ENCODE measurements at regions not wholly inside any gene's neighbourhood (a gene's known extent, or its start where the extent isn't known, plus 50 kb on each side); places are given as distances from the start of the nearest gene placed in this dataset.

DNA sequence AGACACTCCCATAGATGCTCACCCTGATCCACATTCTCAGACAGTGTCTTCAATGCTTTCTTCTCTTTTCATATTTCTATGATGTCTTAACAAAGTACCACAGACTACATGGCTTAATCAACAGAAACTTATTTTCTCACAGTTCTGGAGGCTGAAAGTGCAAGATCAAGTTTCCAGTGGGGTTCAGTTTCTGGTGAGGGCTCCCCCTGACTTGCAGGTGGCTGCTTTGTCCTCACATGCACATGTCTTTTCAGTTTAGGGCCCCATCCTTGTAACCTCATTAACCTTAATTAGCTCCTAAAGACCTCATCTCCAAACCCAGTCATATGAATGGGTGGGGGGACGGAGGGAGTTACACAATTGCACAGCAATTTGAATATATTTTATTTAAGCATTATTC is 335.8 kb downstream of the AASDHPPT start:
- DNase-seq = no peak

DNA sequence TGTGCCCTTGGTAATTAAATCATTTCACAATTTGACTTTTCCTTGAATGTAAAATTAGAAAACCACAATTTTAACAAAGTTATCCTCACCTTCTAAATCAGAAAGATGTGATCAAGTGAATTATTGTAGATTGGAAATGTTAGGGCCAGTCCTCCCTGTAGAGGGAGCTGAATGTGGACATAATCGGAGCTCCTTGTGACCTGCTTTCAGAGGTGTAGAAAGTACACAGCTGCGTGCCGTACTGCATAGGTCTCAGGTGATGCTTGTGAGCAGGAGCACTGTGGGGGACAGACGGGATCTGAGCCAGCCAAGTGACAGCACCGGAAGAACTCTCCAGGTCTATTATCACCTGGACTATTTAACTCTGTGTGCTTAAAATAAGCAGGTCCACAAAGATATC is 338.0 kb downstream of the AASDHPPT start:
- DNase-seq = no peak

DNA sequence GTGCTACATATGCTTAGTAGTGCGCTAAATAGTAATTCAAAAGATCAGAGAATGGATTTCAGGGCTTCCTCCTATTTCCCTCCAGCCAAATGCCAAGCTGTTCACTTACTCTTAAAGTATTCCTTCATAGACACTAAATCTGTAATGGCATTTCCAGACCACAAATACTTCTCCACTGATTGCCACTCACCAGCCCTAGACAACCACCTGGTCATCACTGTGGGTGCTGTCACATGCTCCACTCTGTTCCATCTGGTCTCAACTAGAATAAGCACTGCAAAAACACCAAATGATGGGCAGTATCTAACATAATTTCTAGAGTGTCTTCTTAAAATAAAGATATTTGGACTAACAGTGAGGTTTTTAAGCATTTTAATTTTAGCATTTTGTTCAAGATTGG is 341.3 kb downstream of the AASDHPPT start:
- no peak for DNase-seq

DNA sequence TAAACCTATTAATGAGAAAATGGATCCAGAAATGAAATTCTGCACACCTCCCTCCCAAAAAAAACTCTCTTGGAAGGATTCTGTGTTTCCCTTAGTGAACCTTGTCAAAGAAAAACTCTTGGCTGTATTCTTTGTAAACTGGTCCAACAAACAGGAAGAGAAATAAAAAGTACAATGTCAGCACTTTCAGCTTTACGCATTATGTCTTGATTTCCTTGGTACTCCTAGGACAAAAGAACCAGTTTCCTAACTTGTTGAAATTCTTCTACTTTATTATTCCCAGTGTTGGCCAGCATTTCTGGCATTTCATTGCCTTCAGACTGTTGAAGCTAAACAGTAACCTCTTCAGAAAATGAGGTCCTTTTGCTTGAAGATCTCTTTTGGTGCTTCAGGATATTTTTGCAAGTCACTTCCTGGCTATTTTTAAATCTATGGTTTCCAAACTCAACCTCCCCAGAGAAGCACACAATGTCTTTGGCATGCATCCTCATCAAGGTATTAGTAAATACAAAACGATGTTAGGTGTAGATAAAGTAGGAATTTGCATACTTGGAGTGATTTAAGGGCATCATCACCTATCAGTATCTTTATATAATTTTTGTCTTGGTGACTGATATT is 342.7 kb downstream of the AASDHPPT start:
- no peak for DNase-seq

GRCh38 chr11:106420686-106421085 is 343.2 kb downstream of the AASDHPPT start:
- DNase-seq = no peak

- DNase-seq = no peak
These were observed 344.3 kb downstream of the AASDHPPT start for GRCh38 chr11:106421676-106422292.

DNA sequence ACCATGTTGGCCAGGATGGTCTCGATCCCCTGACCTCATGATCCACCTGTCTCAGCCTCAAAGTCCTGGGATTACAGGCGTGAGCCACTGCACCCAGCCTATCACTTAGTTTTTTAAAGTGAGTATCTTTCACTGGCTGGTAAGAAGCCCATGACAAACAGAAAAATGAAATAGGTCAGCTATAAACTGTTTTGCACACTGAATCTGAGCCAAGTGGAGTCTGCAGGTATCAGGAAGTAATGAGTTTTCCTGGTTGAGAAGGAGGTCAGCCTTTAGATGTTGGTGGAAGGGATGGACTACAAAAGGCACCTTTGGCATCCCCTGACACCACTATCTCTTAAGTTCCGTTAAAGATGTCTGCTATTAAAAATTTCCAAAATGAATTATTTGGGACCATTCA is 345.1 kb downstream of the AASDHPPT start:
- no peak for DNase-seq

GRCh38 chr11:106424111-106424510 is 346.6 kb downstream of the AASDHPPT start:
- DNase-seq = no peak

GRCh38 chr11:106425819-106426218 is 348.4 kb downstream of the AASDHPPT start:
- DNase-seq = no peak

DNA sequence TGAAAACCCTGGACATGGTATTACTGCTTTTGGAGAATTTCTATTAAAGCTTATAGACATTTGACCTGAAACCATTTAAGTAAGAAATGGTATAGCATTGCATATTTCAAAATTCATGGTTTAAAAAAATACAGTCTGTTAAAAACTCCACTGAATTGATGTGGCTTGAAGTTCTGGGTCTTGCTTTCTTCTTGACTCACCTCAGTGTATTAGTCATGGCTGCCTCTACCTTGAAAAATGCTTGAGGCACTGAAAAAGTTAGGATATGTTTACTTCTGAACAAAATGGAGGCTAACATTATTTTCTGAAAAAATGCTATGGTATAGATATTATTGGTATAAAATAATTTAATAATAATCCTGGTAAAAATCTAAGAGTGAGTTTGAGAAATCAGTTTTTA is 349.2 kb downstream of the AASDHPPT start:
- no peak for DNase-seq

- no peak for DNase-seq
These were observed 350.3 kb downstream of the AASDHPPT start for GRCh38 chr11:106427736-106428135.

DNA sequence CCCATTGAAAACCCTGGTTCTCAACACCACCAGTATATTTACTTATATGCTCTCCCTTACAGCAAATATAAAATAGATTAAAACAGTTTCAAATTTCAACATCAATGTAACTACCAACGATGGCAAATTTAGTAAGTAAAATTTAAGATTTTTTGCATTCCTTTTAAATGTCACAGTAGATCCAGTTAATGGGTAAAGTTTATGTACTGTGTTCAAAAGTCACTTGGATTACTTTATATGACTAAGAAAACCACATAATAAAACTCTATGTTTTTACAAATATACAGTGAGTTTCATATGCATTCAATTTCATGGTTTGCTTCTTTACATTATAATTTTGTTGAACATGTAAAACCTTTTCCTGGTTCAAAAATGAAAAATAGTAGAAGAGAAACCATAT is 364.6 kb downstream of the AASDHPPT start:
- DNase-seq = no peak

DNA sequence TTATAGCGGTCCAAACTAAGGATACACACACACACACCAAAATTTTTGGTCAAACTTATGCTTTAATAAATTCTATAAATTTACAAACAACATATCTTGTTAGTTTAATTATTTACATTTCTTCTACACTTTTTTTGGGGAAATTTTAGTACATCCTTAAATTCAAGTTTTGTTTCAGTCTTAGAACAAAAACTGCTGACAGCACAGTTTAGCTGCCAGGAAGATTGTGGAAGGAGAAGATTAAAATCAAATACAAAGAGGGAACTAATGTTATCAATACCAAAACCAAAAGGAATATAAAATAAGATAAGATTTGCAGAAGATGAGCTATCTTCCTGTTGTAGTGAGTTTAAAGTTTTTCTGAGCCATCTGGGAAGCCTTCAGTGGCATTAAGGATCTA is 368.8 kb downstream of the AASDHPPT start:
- DNase-seq = no peak

DNA sequence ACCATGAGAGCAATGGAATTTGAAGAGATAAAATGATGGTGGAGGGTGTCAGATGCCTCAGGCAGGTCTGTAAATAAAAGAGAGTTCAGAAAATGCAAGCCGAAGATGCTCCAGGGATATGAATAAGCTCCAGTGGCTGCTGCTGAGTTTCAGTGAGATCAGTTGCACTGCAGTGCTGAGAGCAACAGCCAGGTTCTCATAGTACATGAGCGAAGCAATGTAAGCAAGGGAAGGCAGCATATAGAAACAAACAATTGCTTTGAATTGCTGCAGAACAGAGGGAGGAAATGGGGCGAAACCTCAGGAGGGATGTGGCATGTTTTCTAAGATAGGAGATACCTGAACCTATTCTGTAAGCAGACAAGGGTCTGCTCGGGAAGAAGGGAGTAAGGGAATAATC is 369.5 kb downstream of the AASDHPPT start:
- no peak for DNase-seq

DNA sequence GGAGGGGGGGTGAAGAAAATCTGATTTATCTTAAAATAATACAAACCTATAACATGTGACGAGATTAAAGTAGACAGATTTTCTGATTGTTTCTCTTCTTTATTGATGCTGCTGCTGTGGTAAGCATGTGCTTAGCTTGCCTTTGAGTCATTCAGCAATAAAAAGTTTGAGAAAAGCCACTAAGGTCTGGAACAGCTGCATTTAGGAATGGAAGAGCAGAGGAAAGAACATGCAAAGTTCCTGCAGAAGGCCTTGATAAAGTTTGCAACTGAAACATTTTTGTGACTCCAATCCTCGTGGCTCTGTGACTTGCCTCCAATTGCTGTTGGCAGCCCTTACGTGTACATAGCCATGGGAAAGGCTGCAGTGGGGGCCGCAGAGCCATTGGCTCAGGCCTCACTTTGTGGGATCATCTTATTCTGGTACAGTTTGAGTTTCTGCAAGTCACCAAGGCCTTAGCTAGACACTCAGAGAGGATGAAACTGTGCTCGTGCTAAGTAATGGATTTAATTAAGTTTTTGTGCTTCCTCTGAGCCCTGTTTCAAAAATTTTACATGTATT is 370.2 kb downstream of the AASDHPPT start:
- no peak for DNase-seq

DNA sequence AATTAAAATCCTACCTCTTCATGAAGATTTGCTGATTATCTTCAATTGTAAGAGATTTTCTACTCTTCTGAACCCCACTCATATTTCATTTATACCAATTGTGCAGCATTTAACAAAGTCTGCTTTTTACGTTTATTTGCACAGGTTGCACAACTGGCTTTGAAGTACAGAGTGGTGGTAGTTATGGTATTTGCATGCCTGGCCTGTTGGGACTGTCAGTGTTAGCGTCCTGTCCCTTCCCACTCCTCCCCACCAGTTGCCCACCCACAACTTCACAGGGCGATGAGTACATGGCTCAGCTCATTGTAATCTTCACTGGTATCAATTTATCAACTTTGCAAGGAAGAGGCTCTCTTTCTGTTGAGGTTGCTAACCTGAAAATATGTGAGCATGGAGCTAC is 372.3 kb downstream of the AASDHPPT start:
- DNase-seq = no peak

GRCh38 chr11:106451228-106451922 is 373.9 kb downstream of the AASDHPPT start:
- DNase-seq = no peak

DNA sequence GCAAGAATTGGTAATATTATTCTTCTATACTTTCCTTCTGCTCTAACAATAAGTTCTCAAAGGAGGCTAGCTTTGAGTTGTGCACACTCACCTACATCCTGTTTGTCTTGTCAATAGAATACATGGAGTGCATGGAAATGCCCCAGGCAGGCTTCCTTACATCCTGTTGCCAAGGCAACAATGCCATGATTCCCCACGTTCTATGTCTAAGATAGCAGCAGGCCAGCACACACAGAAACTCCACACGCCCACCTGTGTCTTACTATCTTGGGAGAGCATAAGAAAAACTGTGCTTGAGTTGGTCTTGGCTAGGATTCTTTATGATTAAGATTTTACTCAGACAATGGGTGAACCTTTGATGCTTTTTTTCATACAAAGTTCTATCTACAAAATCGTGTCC is 379.2 kb downstream of the AASDHPPT start:
- DNase-seq = no peak

- no peak for DNase-seq
These were observed 380.3 kb downstream of the AASDHPPT start for GRCh38 chr11:106457727-106458126.

- no peak for DNase-seq
These were observed 381.7 kb downstream of the AASDHPPT start for GRCh38 chr11:106459135-106459534.

- DNase-seq = no peak
These were observed 383.8 kb downstream of the AASDHPPT start for GRCh38 chr11:106461148-106461691.

DNA sequence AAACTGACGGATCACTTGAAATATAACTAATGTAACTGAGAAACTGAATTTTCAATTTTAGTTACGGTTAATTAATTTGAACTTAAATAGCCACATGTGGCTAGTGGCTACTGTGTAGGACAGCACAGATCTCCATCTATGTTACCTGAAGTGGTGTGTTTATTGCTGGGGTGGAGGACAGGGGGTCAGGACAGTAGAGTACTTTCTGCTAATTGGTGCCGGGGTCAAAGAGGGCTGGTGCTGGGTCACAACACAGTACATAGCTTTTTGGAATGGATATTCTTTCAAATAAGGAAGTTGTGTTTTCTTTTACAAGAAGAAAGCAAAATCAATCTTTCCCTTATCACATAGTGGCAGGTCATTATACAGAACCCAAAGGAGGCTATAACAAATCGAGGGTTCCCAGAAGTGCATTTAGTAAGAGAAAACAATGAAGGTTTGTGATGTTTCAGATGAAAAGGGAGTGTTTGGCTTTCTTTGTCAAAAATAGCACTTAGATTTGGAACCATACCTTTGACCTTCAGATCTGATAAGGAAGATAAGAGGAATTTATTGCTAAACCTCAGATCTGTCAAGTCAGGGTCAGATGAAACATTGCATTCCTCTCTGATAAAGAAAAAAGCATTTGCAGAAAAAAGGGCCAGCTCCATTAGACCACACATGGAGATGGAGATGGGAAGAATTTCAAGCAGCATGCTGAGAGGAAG is 384.5 kb downstream of the AASDHPPT start:
- DNase-seq = no peak

GRCh38 chr11:106463154-106463553 is 385.7 kb downstream of the AASDHPPT start:
- no peak for DNase-seq
